ENCODE measurements at regions not wholly inside any gene's neighbourhood (a gene's known extent, or its start where the extent isn't known, plus 50 kb on each side); places are given as distances from the start of the nearest gene placed in this dataset.

DNA sequence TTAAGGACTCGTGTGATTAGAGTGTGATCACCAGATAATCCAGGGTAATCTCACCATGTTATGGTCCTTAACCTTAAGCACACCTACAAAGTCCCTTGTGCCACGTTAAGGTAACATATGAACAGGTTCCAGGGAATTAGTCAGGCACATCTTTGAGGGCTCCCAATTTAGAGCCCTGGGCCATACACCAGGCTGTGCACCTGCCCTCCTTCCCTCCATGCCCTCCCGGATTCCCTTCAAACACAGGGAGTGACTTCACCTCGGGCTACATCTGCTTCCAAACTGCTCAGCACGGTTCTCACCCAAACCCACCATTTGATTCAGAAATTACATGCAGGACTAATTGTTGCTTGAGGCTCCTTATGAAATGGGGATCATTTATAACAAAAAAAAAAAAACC is 93.9 kb upstream of the HABP2 start:
- peaks cover 28% of the 10 kb centered on the region for H3K27me3 Mint-ChIP-seq (ENCODE audit: unreplicated experiment)
- H3K27ac Mint-ChIP-seq (ENCODE audit: unreplicated experiment) = no peak overlapping the region
- DNase-seq (ENCODE audit: extremely low spot score, unreplicated experiment) = peak; percentile 27
- TF ChIP-seq CTCF (IDR thresholded peaks at IDR 0.05) = no peak
- peaks cover 1% of the 10 kb centered on the region for H3K36me3 Mint-ChIP-seq (ENCODE audit: unreplicated experiment)
- H3K9me3 Mint-ChIP-seq (ENCODE audit: unreplicated experiment) = no peaks in the 10 kb centered on the region
- peaks cover 12% of the 10 kb centered on the region for H3K4me1 Mint-ChIP-seq (ENCODE audit: unreplicated experiment)
- H3K4me3 Mint-ChIP-seq (ENCODE audit: unreplicated experiment) = no peak overlapping the region

DNA sequence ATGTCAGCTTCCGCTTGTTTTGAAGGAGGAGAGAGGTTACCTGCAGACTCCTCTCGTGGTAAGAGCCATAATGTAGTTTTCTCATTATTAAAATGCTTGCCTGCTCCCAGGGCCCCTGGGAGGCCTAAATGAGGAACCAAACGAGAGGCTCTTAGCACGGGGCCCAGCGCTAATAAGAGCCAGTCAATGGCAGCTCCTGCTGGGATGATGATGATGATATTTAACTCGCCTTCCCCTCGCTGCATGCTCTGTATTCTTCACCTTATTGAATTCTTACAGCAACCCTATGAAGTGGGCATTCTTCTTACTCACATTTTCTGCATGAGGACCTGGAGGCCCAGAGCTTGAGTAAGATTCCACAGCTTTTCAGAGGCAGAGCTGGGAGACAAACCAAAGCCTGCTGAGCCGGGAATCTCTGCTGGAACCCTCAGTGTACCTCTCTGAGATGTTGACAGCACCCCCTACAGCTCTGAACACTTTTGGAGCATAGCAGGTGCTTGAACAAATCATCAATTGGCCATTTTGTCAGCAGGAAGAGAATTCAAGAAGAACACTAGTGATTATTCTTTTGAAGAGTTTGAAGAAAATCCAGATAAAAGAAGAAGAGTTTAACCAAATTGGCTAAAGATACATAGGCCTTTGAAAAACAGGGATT is 93.1 kb upstream of the HABP2 start:
- Mint-ChIP-seq H3K4me3 (ENCODE audit: unreplicated experiment) (no peak overlapping the region), H3K9me3 (ENCODE audit: unreplicated experiment) (no peaks in the 10 kb centered on the region), H3K36me3 (ENCODE audit: unreplicated experiment) (peaks cover 1% of the 10 kb centered on the region), H3K27ac (ENCODE audit: unreplicated experiment) (no peak overlapping the region), H3K27me3 (ENCODE audit: unreplicated experiment) (peaks cover 34% of the 10 kb centered on the region), H3K4me1 (ENCODE audit: unreplicated experiment) (peaks cover 5% of the 10 kb centered on the region)
- no peak for TF ChIP-seq CTCF (IDR thresholded peaks at IDR 0.05)
- peak; percentile 34 for DNase-seq (ENCODE audit: extremely low spot score, unreplicated experiment)

DNA sequence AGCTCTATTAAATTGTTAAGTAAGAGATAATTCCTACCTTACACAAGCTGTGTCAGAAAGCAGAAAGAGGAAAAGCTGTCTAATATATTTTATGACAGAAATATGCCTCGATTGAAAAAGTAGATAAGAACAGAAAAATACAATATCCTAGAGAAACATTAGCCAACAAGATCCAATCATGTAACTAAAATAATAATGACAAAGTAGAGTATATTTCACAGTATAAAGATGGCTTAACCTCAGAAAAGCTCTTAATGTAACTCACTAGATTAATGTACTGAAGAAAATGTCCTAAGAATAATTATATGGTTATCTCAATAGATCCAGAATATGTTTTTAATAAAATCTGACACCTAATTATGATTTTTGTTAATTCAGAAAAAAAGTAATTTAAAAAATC is 89.8 kb upstream of the HABP2 start:
- Mint-ChIP-seq H3K4me1 (ENCODE audit: unreplicated experiment) (peaks cover 5% of the 10 kb centered on the region), H3K4me3 (ENCODE audit: unreplicated experiment) (no peak overlapping the region), H3K27me3 (ENCODE audit: unreplicated experiment) (peaks cover 41% of the 10 kb centered on the region), H3K9me3 (ENCODE audit: unreplicated experiment) (peaks cover 6% of the 10 kb centered on the region), H3K27ac (ENCODE audit: unreplicated experiment) (no peak overlapping the region), H3K36me3 (ENCODE audit: unreplicated experiment) (no peaks in the 10 kb centered on the region)
- DNase-seq (ENCODE audit: extremely low spot score, unreplicated experiment) = no peak
- no peak for TF ChIP-seq CTCF (IDR thresholded peaks at IDR 0.05)

DNA sequence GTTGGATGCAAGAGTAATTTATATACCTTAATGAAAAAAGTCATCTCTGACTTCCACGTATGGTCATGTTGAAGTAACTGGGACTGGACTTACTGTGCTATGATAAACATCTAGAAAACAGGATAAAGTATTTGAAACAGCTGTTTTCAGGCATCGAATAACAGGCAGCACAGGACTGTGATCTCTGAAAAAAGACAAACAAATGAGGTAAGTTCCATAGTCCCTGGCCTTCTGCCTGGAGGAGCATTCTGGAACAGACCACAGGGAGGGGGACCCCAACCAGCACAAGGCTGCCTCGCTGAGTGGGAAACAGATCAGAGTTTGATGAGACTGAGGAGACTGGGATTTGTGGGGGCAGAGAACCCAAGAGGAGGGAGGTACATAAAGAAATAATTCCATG is 89.1 kb upstream of the HABP2 start:
- H3K36me3 Mint-ChIP-seq (ENCODE audit: unreplicated experiment) = no peaks in the 10 kb centered on the region
- H3K4me1 Mint-ChIP-seq (ENCODE audit: unreplicated experiment) = peaks cover 5% of the 10 kb centered on the region
- no peak for TF ChIP-seq CTCF (IDR thresholded peaks at IDR 0.05)
- peaks cover 6% of the 10 kb centered on the region for H3K9me3 Mint-ChIP-seq (ENCODE audit: unreplicated experiment)
- H3K27ac Mint-ChIP-seq (ENCODE audit: unreplicated experiment) = peak overlapping the region; percentile 43
- peaks cover 40% of the 10 kb centered on the region for H3K27me3 Mint-ChIP-seq (ENCODE audit: unreplicated experiment)
- DNase-seq (ENCODE audit: extremely low spot score, unreplicated experiment) = peak; percentile 51
- H3K4me3 Mint-ChIP-seq (ENCODE audit: unreplicated experiment) = no peak overlapping the region

- H3K4me3 Mint-ChIP-seq (ENCODE audit: unreplicated experiment) = no peak overlapping the region
Observed at GRCh38 chr10:113469796-113470195, 83.1 kb upstream of the HABP2 start.

More at GRCh38 chr10:113469796-113470195, 83.1 kb upstream of the HABP2 start:
- Mint-ChIP-seq H3K4me1 (ENCODE audit: unreplicated experiment) (peaks cover 5% of the 10 kb centered on the region), H3K27ac (ENCODE audit: unreplicated experiment) (no peak overlapping the region), H3K9me3 (ENCODE audit: unreplicated experiment) (peaks cover 6% of the 10 kb centered on the region), H3K27me3 (ENCODE audit: unreplicated experiment) (peaks cover 22% of the 10 kb centered on the region), H3K36me3 (ENCODE audit: unreplicated experiment) (no peaks in the 10 kb centered on the region)
- no peak for DNase-seq (ENCODE audit: extremely low spot score, unreplicated experiment)
- TF ChIP-seq CTCF (IDR thresholded peaks at IDR 0.05) = no peak

Measured in osteocyte (in vitro differentiated cells).